Endothelial cell (in vitro differentiated cells): ENCODE measurements at regions not wholly inside any gene's neighbourhood (a gene's known extent, or its start where the extent isn't known, plus 50 kb on each side); places are given as distances from the start of the nearest gene placed in this dataset.
"Not testable (repeated sequence)": the region's sequence is repeated elsewhere in the genome, so short reads cannot be mapped to it uniquely, and the experiment has no call there.

Experiments
- DNase-seq: peaks from one replicate; pipeline ENCODE4 v3.0.0; 2021; ENCODE audit warnings: low spot score
- H3K27ac Mint-ChIP-seq: one replicate; pipeline ENCODE4 v1.8.0; 2021; ENCODE audit warnings: mixed read lengths, inconsistent platforms; ENCODE audit not compliant: unreplicated experiment
- H3K27me3 Mint-ChIP-seq: one replicate; pipeline ENCODE4 v1.8.0; 2021; ENCODE audit warnings: mild to moderate bottlenecking, moderate library complexity, mixed read lengths, inconsistent platforms; ENCODE audit not compliant: unreplicated experiment
- H3K36me3 Mint-ChIP-seq: one replicate; pipeline ENCODE4 v1.8.0; 2021; ENCODE audit warnings: mild to moderate bottlenecking, low read depth, mixed read lengths, inconsistent platforms; ENCODE audit not compliant: unreplicated experiment
- H3K4me1 Mint-ChIP-seq: one replicate; pipeline ENCODE4 v1.8.0; 2021; ENCODE audit warnings: mild to moderate bottlenecking, mixed read lengths, inconsistent platforms; ENCODE audit not compliant: unreplicated experiment
- H3K4me3 Mint-ChIP-seq: one replicate; pipeline ENCODE4 v1.8.0; 2021; ENCODE audit warnings: mild to moderate bottlenecking, mixed read lengths, inconsistent platforms; ENCODE audit not compliant: unreplicated experiment
- H3K9me3 Mint-ChIP-seq: one replicate; pipeline ENCODE4 v1.8.0; 2021; ENCODE audit warnings: mixed read lengths, inconsistent platforms; ENCODE audit not compliant: unreplicated experiment
- CTCF ChIP-seq: fragments of 200-600 bp; sonication (generic); IDR thresholded peaks from one replicate; pipeline ENCODE4 v1.5.0; 2021; ENCODE audit warnings: antibody characterized with exemption; ENCODE audit not compliant: unreplicated experiment

- Mint-ChIP-seq H3K27ac (no peak overlapping the region), H3K4me3 (no peak overlapping the region), H3K27me3 (no peaks in the 10 kb centered on the region), H3K36me3 (no peaks in the 10 kb centered on the region), H3K9me3 (no peaks in the 10 kb centered on the region), H3K4me1 (peaks cover 20% of the 10 kb centered on the region)
- no peak for DNase-seq
- no peak for TF ChIP-seq CTCF
Observed at GRCh38 chr5:89320421-89321277, 437.7 kb upstream of the MEF2C start.

DNA sequence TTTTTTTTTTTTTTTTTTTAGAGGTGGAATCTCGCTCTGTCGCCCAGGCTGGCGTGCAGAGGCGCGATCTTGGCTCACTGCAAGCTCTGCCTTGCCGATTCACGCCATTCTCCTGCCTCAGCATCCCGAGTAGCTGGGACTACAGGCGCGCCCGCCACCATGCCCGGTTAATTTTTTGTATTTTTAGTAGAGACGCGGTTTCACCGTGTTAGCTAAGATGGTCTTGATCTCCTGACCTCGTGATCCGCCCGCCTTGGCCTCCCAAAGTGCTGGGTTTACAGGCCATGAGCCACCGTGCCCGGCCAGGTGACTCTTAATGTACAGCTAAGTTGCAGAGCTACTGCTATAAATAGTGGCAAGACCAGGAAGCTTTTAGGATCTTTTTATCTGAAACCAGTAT is 434.9 kb upstream of the MEF2C start:
- H3K4me3 Mint-ChIP-seq, H3K27me3 Mint-ChIP-seq, H3K36me3 Mint-ChIP-seq, H3K27ac Mint-ChIP-seq, DNase-seq, H3K9me3 Mint-ChIP-seq, H3K4me1 Mint-ChIP-seq: not testable (repeated sequence)

DNA sequence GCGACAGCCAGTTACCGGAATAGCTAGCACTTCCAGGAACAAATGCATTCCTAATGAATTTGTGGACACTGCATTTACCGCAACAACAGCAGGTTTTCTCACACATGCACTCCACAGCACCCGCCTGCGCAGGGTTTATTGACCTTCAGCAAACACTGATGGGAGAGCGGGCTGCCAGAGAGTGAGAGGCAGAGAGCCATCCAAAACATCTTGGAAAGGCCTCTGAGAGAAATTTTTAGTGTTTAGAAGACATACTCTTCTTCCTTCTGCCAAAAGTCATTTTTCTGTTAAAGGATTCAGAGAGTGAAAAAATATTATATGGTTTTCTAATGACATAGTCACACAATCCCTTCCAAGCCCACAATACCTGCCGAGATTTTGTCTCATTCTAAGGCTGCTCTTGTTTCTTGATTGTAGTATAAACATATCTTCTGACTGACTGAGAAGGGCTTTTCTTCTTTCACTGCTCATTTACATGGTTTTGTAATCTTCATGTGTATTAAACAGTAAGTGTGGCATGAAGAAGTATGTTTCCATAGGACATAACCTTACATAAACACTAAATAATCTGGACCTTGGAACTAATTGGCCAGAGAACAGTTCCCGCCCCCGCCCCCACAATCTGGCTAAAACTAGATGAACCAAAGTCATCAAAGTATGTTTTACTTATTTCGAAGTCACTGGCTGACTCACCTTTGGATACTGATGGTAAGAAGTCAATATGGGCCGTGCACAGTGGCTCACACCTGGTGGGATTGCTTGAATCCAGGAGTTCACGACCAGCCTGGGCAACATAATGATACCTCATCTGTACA is 432.5 kb upstream of the MEF2C start:
- no peaks in the 10 kb centered on the region for H3K27me3 Mint-ChIP-seq
- TF ChIP-seq CTCF: no peak
- no peak overlapping the region for H3K4me3 Mint-ChIP-seq
- no peaks in the 10 kb centered on the region for H3K36me3 Mint-ChIP-seq
- H3K9me3 Mint-ChIP-seq: no peaks in the 10 kb centered on the region
- DNase-seq: no peak
- no peak overlapping the region for H3K27ac Mint-ChIP-seq
- H3K4me1 Mint-ChIP-seq: no peaks in the 10 kb centered on the region

GRCh38 chr5:89313804-89314588 is 431.0 kb upstream of the MEF2C start:
- Mint-ChIP-seq H3K4me1 (no peaks in the 10 kb centered on the region), H3K36me3 (no peaks in the 10 kb centered on the region), H3K27ac (no peak overlapping the region), H3K27me3 (no peaks in the 10 kb centered on the region), H3K4me3 (no peak overlapping the region), H3K9me3 (no peaks in the 10 kb centered on the region)
- DNase-seq: no peak
- TF ChIP-seq CTCF: no peak

GRCh38 chr5:89313044-89313443 is 430.1 kb upstream of the MEF2C start:
- H3K4me3 Mint-ChIP-seq: no peak overlapping the region
- no peak for TF ChIP-seq CTCF
- no peaks in the 10 kb centered on the region for H3K36me3 Mint-ChIP-seq
- H3K27me3 Mint-ChIP-seq: no peaks in the 10 kb centered on the region
- no peaks in the 10 kb centered on the region for H3K9me3 Mint-ChIP-seq
- no peak overlapping the region for H3K27ac Mint-ChIP-seq
- no peaks in the 10 kb centered on the region for H3K4me1 Mint-ChIP-seq
- no peak for DNase-seq
